ENCODE measurements at regions not wholly inside any gene's neighbourhood (a gene's known extent, or its start where the extent isn't known, plus 50 kb on each side); places are given as distances from the start of the nearest gene placed in this dataset.

DNA sequence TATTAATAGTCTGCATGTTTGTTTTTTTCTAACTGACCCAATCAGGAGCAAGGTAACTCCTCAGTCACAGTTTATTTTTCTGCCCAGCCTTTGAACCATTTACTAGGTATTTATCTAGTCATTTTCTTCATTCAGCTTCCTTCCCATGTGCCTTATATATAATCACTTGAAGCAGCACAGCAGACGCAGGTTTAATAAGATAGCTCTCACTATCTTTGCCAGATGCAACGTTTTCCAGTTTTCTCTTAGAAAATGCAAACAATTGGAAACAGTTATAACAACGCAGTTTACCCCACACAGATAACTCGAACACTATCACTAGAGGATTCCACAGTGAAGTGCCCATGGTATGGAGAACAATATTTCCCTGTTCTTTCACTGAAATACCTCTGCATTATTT lies 56.4 kb upstream of the NFKB1 start:
- Histone ChIP-seq H3K4ac (ENCODE audit: low read depth, low read length) (no peak overlapping the region), H3K4me2 (ENCODE audit: low read depth, low read length) (no peak overlapping the region), H2BK15ac (ENCODE audit: low read depth, low read length) (no peak overlapping the region), H3K27me3 (ENCODE audit: control insufficient read depth, insufficient read depth, low read length) (no peaks in the 10 kb centered on the region), H4K20me1 (ENCODE audit: insufficient read depth, low read length) (no peaks in the 10 kb centered on the region), H3K4me1 (ENCODE audit: control insufficient read depth, insufficient read depth, low read length) (no peaks in the 10 kb centered on the region), H3K23ac (ENCODE audit: low read depth, low read length) (no peak overlapping the region), H2BK5ac (ENCODE audit: low read depth, low read length, poor library complexity, severe bottlenecking) (no peak overlapping the region), H3K14ac (replicated peaks; ENCODE audit: low read depth, low read length) (no peak overlapping the region), H3K18ac (ENCODE audit: low read depth, low read length) (no peak overlapping the region), H2BK120ac (ENCODE audit: low read depth, low read length) (no peak overlapping the region), H4K91ac (ENCODE audit: insufficient read depth, low read depth, low read length) (no peak overlapping the region), H3K9ac (ENCODE audit: low read depth, low read length) (no peak overlapping the region), H2AFZ (replicated peaks; ENCODE audit: low read length, poor library complexity) (no peak overlapping the region), H3K56ac (ENCODE audit: extremely low read depth, insufficient read depth, low read length) (no peak overlapping the region), H3K27ac (ENCODE audit: insufficient read depth, low read length) (no peak overlapping the region), H2BK20ac (ENCODE audit: low read depth, low read length) (no peak overlapping the region), H3K36me3 (ENCODE audit: control insufficient read depth, insufficient read depth, low read length) (no peaks in the 10 kb centered on the region), H4K5ac (ENCODE audit: low read depth, low read length) (no peak overlapping the region), H2AK5ac (ENCODE audit: low read depth, low read length) (no peak overlapping the region), H3K4me3 (ENCODE audit: insufficient read depth, low read depth, low read length) (no peak overlapping the region), H4K8ac (ENCODE audit: low read depth in 2 of 2, low read length in 2 of 2) (no peak overlapping the region), H3K79me1 (ENCODE audit: low read depth in 1 of 2, low read length in 2 of 2) (no peaks in the 10 kb centered on the region), H2AK9ac (replicated peaks; ENCODE audit: low read depth, low read length, poor library complexity) (no peak overlapping the region), H3K9me3 (ENCODE audit: control insufficient read depth, insufficient read depth, low read length) (no peaks in the 10 kb centered on the region), H3K9me1 (ENCODE audit: insufficient read depth, low read length) (no peaks in the 10 kb centered on the region)
- intact Hi-C loops (cut with micrococcal nuclease), result no loop called here
- no TSS peak for BruUV-seq (replicated peaks)
- dilution Hi-C loops (cut with HindIII; ENCODE audit: low sequenced_read_pairs, unreplicated experiment), result no loop called here
- DNase-seq (no peak), ATAC-seq (ENCODE audit: low read depth) (no peak)
- CTCF ChIA-PET, result interaction anchor here (0.5 kb wide), 1 partner anchor 153 kb away, joined by 3 read pairs; no protein-coding TSS in a partner anchor
- TF ChIP-seq RCOR1 (IDR thresholded peaks at IDR 0.05; ENCODE audit: insufficient replicate concordance, low read length), result no peak
- TF ChIP-seq, protein P1, sequence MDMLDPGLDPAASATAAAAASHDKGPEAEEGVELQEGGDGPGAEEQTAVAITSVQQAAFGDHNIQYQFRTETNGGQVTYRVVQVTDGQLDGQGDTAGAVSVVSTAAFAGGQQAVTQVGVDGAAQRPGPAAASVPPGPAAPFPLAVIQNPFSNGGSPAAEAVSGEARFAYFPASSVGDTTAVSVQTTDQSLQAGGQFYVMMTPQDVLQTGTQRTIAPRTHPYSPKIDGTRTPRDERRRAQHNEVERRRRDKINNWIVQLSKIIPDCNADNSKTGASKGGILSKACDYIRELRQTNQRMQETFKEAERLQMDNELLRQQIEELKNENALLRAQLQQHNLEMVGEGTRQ (IDR thresholded peaks at IDR 0.05; ENCODE audit: low read depth, low read length), result no peak
- TF ChIP-seq RFX5 (IDR thresholded peaks at IDR 0.05; ENCODE audit: low read depth, low read length), result no peak
- TF ChIP-seq FOS (IDR thresholded peaks at IDR 0.05; ENCODE audit: low read depth, low read length), result no peak
- no peak for TF ChIP-seq SMC3 (IDR thresholded peaks at IDR 0.05; ENCODE audit: low read depth, low read length)
- TF ChIP-seq, protein P2, sequence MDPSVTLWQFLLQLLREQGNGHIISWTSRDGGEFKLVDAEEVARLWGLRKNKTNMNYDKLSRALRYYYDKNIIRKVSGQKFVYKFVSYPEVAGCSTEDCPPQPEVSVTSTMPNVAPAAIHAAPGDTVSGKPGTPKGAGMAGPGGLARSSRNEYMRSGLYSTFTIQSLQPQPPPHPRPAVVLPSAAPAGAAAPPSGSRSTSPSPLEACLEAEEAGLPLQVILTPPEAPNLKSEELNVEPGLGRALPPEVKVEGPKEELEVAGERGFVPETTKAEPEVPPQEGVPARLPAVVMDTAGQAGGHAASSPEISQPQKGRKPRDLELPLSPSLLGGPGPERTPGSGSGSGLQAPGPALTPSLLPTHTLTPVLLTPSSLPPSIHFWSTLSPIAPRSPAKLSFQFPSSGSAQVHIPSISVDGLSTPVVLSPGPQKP (IDR thresholded peaks at IDR 0.05; ENCODE audit: borderline replicate concordance, low read depth, low read length), result no peak
- TF ChIP-seq CHD1 (IDR thresholded peaks at IDR 0.05; ENCODE audit: low read depth, low read length), result no peak
- TF ChIP-seq POLR2A (IDR thresholded peaks at IDR 0.05; ENCODE audit: low read depth, low read length), result no peak
- TF ChIP-seq MAZ (IDR thresholded peaks at IDR 0.05; ENCODE audit: borderline replicate concordance, low read depth, low read length), result no peak
- TF ChIP-seq NFE2L2 (IDR thresholded peaks at IDR 0.05; ENCODE audit: low read depth, low read length), result no peak
- TF ChIP-seq BHLHE40 (IDR thresholded peaks at IDR 0.05; ENCODE audit: low read depth, low read length), result no peak
- TF ChIP-seq CEBPB (IDR thresholded peaks at IDR 0.05; ENCODE audit: low read depth, low read length), result no peak
- no peak for TF ChIP-seq RAD21 (IDR thresholded peaks at IDR 0.05; ENCODE audit: low read length)
- no peak for TF ChIP-seq MXI1 (IDR thresholded peaks at IDR 0.05; ENCODE audit: borderline replicate concordance, low read depth, low read length)
- no peak for TF ChIP-seq MAFK (IDR thresholded peaks at IDR 0.05; ENCODE audit: low read depth, low read length)
- TF ChIP-seq CTCF (conservative IDR thresholded peaks at IDR 0.05; ENCODE audit: low read depth, low read length), result no peak
- POLR2A ChIA-PET (ENCODE audit: unreplicated experiment), result no interaction called here
- WGBS, 2 experiments (ENCODE audit: extremely low coverage in 2 of 2, insufficient read length in 1 of 2), result no CpG with 5 or more reads among the region's 4 CpGs
- in situ Hi-C loops (cut with MboI; ENCODE audit: low sequenced_read_pairs), result loop anchor here (5.0 to 10.0 kb wide), 3 partner anchors 160 to 650 kb away; partner anchors contain the start of genes BDH2 and SLC9B1

All from IMR-90 (cell line).